Frontal cortex (tissue), 3 donors: ENCODE measurements at regions not wholly inside any gene's neighbourhood (a gene's known extent, or its start where the extent isn't known, plus 50 kb on each side); places are given as distances from the start of the nearest gene placed in this dataset.

Source experiments
- DNase-seq, 2 donors: peaks; one replicate each; pipeline ENCODE4 v3.0.0; 2012; ENCODE audit warnings: low spot score in 2 of 2
- FAIRE-seq: peaks from 2 replicates; lab custom pipeline; 2012; peaks lifted over from hg19 to GRCh38; lab: Jason Lieb, UNC
- donor health status: control.
- donor health status: control.
- donor health status: control.

- DNase-seq = no peak
- no peak for FAIRE-seq
These were observed 550.3 kb upstream of the TNP1 start for GRCh38 chr2:217409949-217410680.

GRCh38 chr2:217407362-217407761 is 547.5 kb upstream of the TNP1 start:
- no peak for DNase-seq

GRCh38 chr2:217404236-217404760 is 544.4 kb upstream of the TNP1 start:
- DNase-seq = no peak
- no peak for FAIRE-seq

More at GRCh38 chr2:217407362-217407761, 547.5 kb upstream of the TNP1 start:
- FAIRE-seq = no peak

GRCh38 chr2:217402761-217403383 is 543.0 kb upstream of the TNP1 start:
- FAIRE-seq (no peak), DNase-seq (no peak)

- DNase-seq (no peak), FAIRE-seq (no peak)
These were observed 542.3 kb upstream of the TNP1 start for GRCh38 chr2:217402144-217402543.

GRCh38 chr2:217399291-217399690 is 539.4 kb upstream of the TNP1 start:
- no peak for DNase-seq
- no peak for FAIRE-seq

GRCh38 chr2:217398860-217399259 is 539.0 kb upstream of the TNP1 start:
- FAIRE-seq (no peak), DNase-seq (no peak)

GRCh38 chr2:217398101-217398500 is 538.2 kb upstream of the TNP1 start:
- FAIRE-seq (no peak), DNase-seq (no peak)

GRCh38 chr2:217396586-217396985 is 536.7 kb upstream of the TNP1 start:
- DNase-seq = no peak

GRCh38 chr2:217396165-217396564 is 536.3 kb upstream of the TNP1 start:
- FAIRE-seq (no peak), DNase-seq (no peak)

More at GRCh38 chr2:217396586-217396985, 536.7 kb upstream of the TNP1 start:
- no peak for FAIRE-seq

GRCh38 chr2:217394510-217395351 is 534.9 kb upstream of the TNP1 start:
- no peak for FAIRE-seq

GRCh38 chr2:217393585-217394032 is 533.7 kb upstream of the TNP1 start:
- DNase-seq (no peak), FAIRE-seq (no peak)

More at GRCh38 chr2:217394510-217395351, 534.9 kb upstream of the TNP1 start:
- no peak for DNase-seq

GRCh38 chr2:217392930-217393584 is 533.2 kb upstream of the TNP1 start:
- DNase-seq = no peak
- no peak for FAIRE-seq

- DNase-seq = no peak
- FAIRE-seq = no peak
These were observed 528.0 kb upstream of the TNP1 start for GRCh38 chr2:217387776-217388387.

- DNase-seq (no peak), FAIRE-seq (no peak)
These were observed 526.2 kb upstream of the TNP1 start for GRCh38 chr2:217386041-217386440.

GRCh38 chr2:217383620-217384019 is 523.8 kb upstream of the TNP1 start:
- FAIRE-seq = no peak
- no peak for DNase-seq

GRCh38 chr2:217382794-217383193 is 522.9 kb upstream of the TNP1 start:
- DNase-seq = no peak
- no peak for FAIRE-seq

GRCh38 chr2:217379807-217380206 is 519.9 kb upstream of the TNP1 start:
- FAIRE-seq (no peak), DNase-seq (no peak)

- DNase-seq (no peak), FAIRE-seq (no peak)
These were observed 512.9 kb upstream of the TNP1 start for GRCh38 chr2:217372794-217373193.
